Neutrophil (primary cell): ENCODE measurements at regions not wholly inside any gene's neighbourhood (a gene's known extent, or its start where the extent isn't known, plus 50 kb on each side); places are given as distances from the start of the nearest gene placed in this dataset.

Experiments
- H3K27ac ChIP-seq: fragments of 200-600 bp; sonication (generic); 2 replicates; pipeline ENCODE4 v1.5.1; 2016; ENCODE audit warnings: mild to moderate bottlenecking, moderate library complexity
- H3K27me3 ChIP-seq: fragments of 200-600 bp; sonication (generic); 2 replicates; pipeline ENCODE4 v1.6.0; 2016; ENCODE audit warnings: mild to moderate bottlenecking
- H3K36me3 ChIP-seq: fragments of 200-600 bp; sonication (generic); 2 replicates; pipeline ENCODE4 v1.5.1; 2017
- H3K4me1 ChIP-seq, 2 experiments: fragments of 200-600 bp in 1 of 2; sonication (generic) in 1 of 2; 1 replicate in 1 of 2; 2 replicates in 1 of 2; pipeline versions ENCODE4 v1.5.1 to v1.6.1; 2013 to 2016; ENCODE audit warnings: low read depth in 1 of 2, low read length in 1 of 2, mild to moderate bottlenecking in 1 of 2, moderate library complexity in 1 of 2; ENCODE audit not compliant: control insufficient read depth in 1 of 2, insufficient read depth in 1 of 2
- H3K4me3 ChIP-seq, 2 experiments: fragments of 200-600 bp in 1 of 2; sonication (generic) in 1 of 2; 1 replicate in 1 of 2; 2 replicates in 1 of 2; pipeline ENCODE4 v1.5.1; 2013 to 2016; ENCODE audit warnings: low read depth in 1 of 2, low read length in 1 of 2, mild to moderate bottlenecking in 1 of 2, moderate library complexity in 1 of 2
- H3K9me3 ChIP-seq: fragments of 200-600 bp; sonication (generic); 2 replicates; pipeline ENCODE4 v1.5.1; 2016
- CTCF ChIP-seq: fragments of 200-600 bp; sonication (generic); IDR thresholded peaks from 2 replicates; pipeline ENCODE4 v1.5.1; 2016; ENCODE audit warnings: antibody characterized with exemption

- no peak for TF ChIP-seq CTCF
- Histone ChIP-seq H3K9me3 (no peaks in the 10 kb centered on the region), H3K27ac (no peak overlapping the region), H3K4me3 (no peak overlapping the region), H3K4me1 (no peaks in the 10 kb centered on the region), H3K36me3 (no peaks in the 10 kb centered on the region), H3K27me3 (no peaks in the 10 kb centered on the region)
Measured at GRCh38 chr7:18430810-18431209, 64.7 kb upstream of the HDAC9 start.

GRCh38 chr7:18434171-18434570 lies 61.4 kb upstream of the HDAC9 start:
- no peak overlapping the region for H3K4me3 ChIP-seq
- no peaks in the 10 kb centered on the region for H3K9me3 ChIP-seq
- no peak for TF ChIP-seq CTCF
- H3K27ac ChIP-seq, result no peak overlapping the region
- H3K36me3 ChIP-seq, result no peaks in the 10 kb centered on the region
- H3K27me3 ChIP-seq, result no peaks in the 10 kb centered on the region
- H3K4me1 ChIP-seq, result no peaks in the 10 kb centered on the region

- Histone ChIP-seq H3K27me3 (no peaks in the 10 kb centered on the region), H3K9me3 (no peaks in the 10 kb centered on the region), H3K36me3 (no peaks in the 10 kb centered on the region), H3K27ac (no peak overlapping the region), H3K4me1 (no peaks in the 10 kb centered on the region), H3K4me3 (no peak overlapping the region)
- no peak for TF ChIP-seq CTCF
Measured at GRCh38 chr7:18437101-18437500, 58.4 kb upstream of the HDAC9 start.

GRCh38 chr7:18440934-18441333 lies 54.6 kb upstream of the HDAC9 start:
- Histone ChIP-seq H3K36me3 (no peaks in the 10 kb centered on the region), H3K27ac (no peak overlapping the region), H3K4me1 (no peaks in the 10 kb centered on the region), H3K27me3 (no peaks in the 10 kb centered on the region), H3K9me3 (no peaks in the 10 kb centered on the region), H3K4me3 (no peak overlapping the region)
- TF ChIP-seq CTCF, result no peak

GRCh38 chr7:18444826-18445225 lies 50.7 kb upstream of the HDAC9 start:
- Histone ChIP-seq H3K27ac (no peak overlapping the region), H3K36me3 (no peaks in the 10 kb centered on the region), H3K4me3 (no peak overlapping the region), H3K4me1 (no peaks in the 10 kb centered on the region), H3K27me3 (no peaks in the 10 kb centered on the region), H3K9me3 (no peaks in the 10 kb centered on the region)
- no peak for TF ChIP-seq CTCF

- Histone ChIP-seq H3K27ac (no peak overlapping the region), H3K9me3 (no peaks in the 10 kb centered on the region), H3K4me1 (no peaks in the 10 kb centered on the region), H3K4me3 (no peak overlapping the region), H3K36me3 (no peaks in the 10 kb centered on the region), H3K27me3 (no peaks in the 10 kb centered on the region)
- no peak for TF ChIP-seq CTCF
Measured at GRCh38 chr7:18445483-18445882, 50.1 kb upstream of the HDAC9 start.
